Panc1 (cell line): ENCODE measurements at regions not wholly inside any gene's neighbourhood (a gene's known extent, or its start where the extent isn't known, plus 50 kb on each side); places are given as distances from the start of the nearest gene placed in this dataset.

Experiments
- ATAC-seq: fragments of 200-7000 bp; cut with Tn5 transposase; 2 replicates; pipeline ENCODE4 v1.9.1; 2020; ENCODE audit warnings: mild to moderate bottlenecking, moderate library complexity
- BruUV-seq: library from RNA; stranded (reverse); fragments of 400-500 nt; replicated peaks from 2 replicates; lab custom pipeline; 2021; lab: Mats Ljungman, UMichigan
- CTCF ChIA-PET: fragments of 300-600 bp; sonication (Branson Sonifier 250); formaldehyde crosslinking; loops from one replicate; lab custom pipeline; 2022; ENCODE audit warnings: antibody characterized with exemption; lab: Charles Lee
- POLR2A ChIA-PET: fragments of 300-600 bp; sonication (Branson Sonifier 250); formaldehyde crosslinking; loops from one replicate; lab custom pipeline; 2022; ENCODE audit warnings: antibody characterized with exemption; lab: Charles Lee
- DNase-seq: peaks from one replicate; pipeline ENCODE4 v3.0.0-alpha.2; 2010; ENCODE audit warnings: low read depth, low spot score
- H3K27ac ChIP-seq: 2 replicates; pipeline ENCODE4 v1.5.1; 2011; ENCODE audit warnings: mild to moderate bottlenecking, low read length, inconsistent platforms
- H3K27me3 ChIP-seq: fragments of 200-500 bp; sonication (Bioruptor generic); 2 replicates; pipeline ENCODE4 v1.6.0; 2014; ENCODE audit warnings: low read length, inconsistent platforms; ENCODE audit not compliant: control insufficient read depth, insufficient read depth
- H3K36me3 ChIP-seq: fragments of 200-500 bp; sonication (Bioruptor generic); 2 replicates; pipeline ENCODE4 v1.5.1; 2014; ENCODE audit warnings: inconsistent platforms, mild to moderate bottlenecking, low read length, moderate library complexity; ENCODE audit not compliant: control insufficient read depth, insufficient read depth
- H3K4me1 ChIP-seq: 2 replicates; pipeline ENCODE4 v1.5.1; 2011; ENCODE audit warnings: inconsistent platforms, mild to moderate bottlenecking, low read length, moderate library complexity; ENCODE audit not compliant: control insufficient read depth, insufficient read depth
- H3K4me3 ChIP-seq, 2 experiments: 2 replicates each; pipeline ENCODE4 v1.5.1; 2011 to 2012; ENCODE audit warnings: low read depth in 2 of 2, low read length in 2 of 2, mild to moderate bottlenecking in 2 of 2, inconsistent platforms in 1 of 2, moderate library complexity in 1 of 2
- H3K9me3 ChIP-seq: fragments of 200-500 bp; sonication (Bioruptor generic); 2 replicates; pipeline ENCODE4 v1.5.1; 2014; ENCODE audit warnings: low read depth, mild to moderate bottlenecking, inconsistent platforms, low read length, moderate library complexity; ENCODE audit not compliant: control insufficient read depth, insufficient read depth
- CTCF ChIP-seq: fragments of 450-650 bp; IDR thresholded peaks from 2 replicates; pipeline ENCODE4 v1.5.1; 2017; ENCODE audit warnings: mild to moderate bottlenecking
- POLR2AphosphoS5 ChIP-seq: IDR thresholded peaks from 2 replicates; pipeline ENCODE4 v1.6.1; 2012; ENCODE audit warnings: mild to moderate bottlenecking, low read depth, low read length, moderate library complexity
- REST ChIP-seq, 2 experiments: IDR thresholded peaks; 2 replicates each; pipeline ENCODE4 v1.6.1; 2011 to 2012; ENCODE audit warnings: low read depth in 2 of 2, control low read depth in 1 of 2, low read length in 1 of 2, mild to moderate bottlenecking in 1 of 2, moderate library complexity in 1 of 2; ENCODE audit not compliant: insufficient read depth in 1 of 2
- SIN3A ChIP-seq: IDR thresholded peaks from 2 replicates; pipeline ENCODE4 v1.6.1; 2012; ENCODE audit warnings: low read depth, mild to moderate bottlenecking, low read length, moderate library complexity, borderline replicate concordance; ENCODE audit not compliant: insufficient read depth
- TCF7L2 ChIP-seq: IDR thresholded peaks from 2 replicates; pipeline ENCODE4 v1.6.1; 2011; ENCODE audit warnings: mild to moderate bottlenecking, low read depth, low read length, inconsistent platforms
- in situ Hi-C: cut with HindIII; loops from 2 replicates; pipeline ENCODE4 v1.10.0; 2016; ENCODE audit warnings: low sequenced_read_pairs, low pct_unique_long_range_greater_than_20kb
- intact Hi-C: fragments of 100-400 bp; cut with micrococcal nuclease; formaldehyde crosslinking; loops from one replicate; pipeline ENCODE4 v1.10.0; 2022; ENCODE audit not compliant: unreplicated experiment

- BruUV-seq: no TSS peak
- no peak overlapping the region for H3K4me3 ChIP-seq
Measured at GRCh38 chr4:158007566-158007965, 165.3 kb downstream of the GASK1B start.

GRCh38 chr4:158006990-158007389 is 165.8 kb downstream of the GASK1B start:
- Histone ChIP-seq H3K4me3 (no peak overlapping the region), H3K9me3 (no peaks in the 10 kb centered on the region), H3K27ac (no peak overlapping the region), H3K27me3 (no peaks in the 10 kb centered on the region), H3K4me1 (no peaks in the 10 kb centered on the region), H3K36me3 (no peaks in the 10 kb centered on the region)
- CTCF ChIA-PET: no interaction called here
- no peak for TF ChIP-seq POLR2AphosphoS5
- TF ChIP-seq TCF7L2: no peak
- no peak for TF ChIP-seq REST (IDR thresholded peaks at IDR 0.05; ENCODE audit: insufficient read depth in 1 of 2, low read depth in 2 of 2, low read length in 1 of 2)
- no peak for TF ChIP-seq CTCF
- TF ChIP-seq SIN3A: no peak
- DNase-seq (no peak), ATAC-seq (no peak)
- no TSS peak for BruUV-seq
- in situ Hi-C loops: no loop called here
- POLR2A ChIA-PET: no interaction called here
- intact Hi-C loops: no loop called here

More at GRCh38 chr4:158007566-158007965, 165.3 kb downstream of the GASK1B start:
- TF ChIP-seq REST (IDR thresholded peaks at IDR 0.05; ENCODE audit: insufficient read depth in 1 of 2, low read depth in 2 of 2, low read length in 1 of 2) (no peak), CTCF (no peak), SIN3A (no peak), TCF7L2 (no peak), POLR2AphosphoS5 (no peak)
- Histone ChIP-seq H3K27ac (no peak overlapping the region), H3K36me3 (no peaks in the 10 kb centered on the region), H3K27me3 (no peaks in the 10 kb centered on the region), H3K4me1 (no peaks in the 10 kb centered on the region), H3K9me3 (no peaks in the 10 kb centered on the region)
- intact Hi-C loops: no loop called here
- no peak for DNase-seq
- in situ Hi-C loops: no loop called here
- POLR2A ChIA-PET: no interaction called here
- no peak for ATAC-seq
- CTCF ChIA-PET: no interaction called here
